ENCODE measurements at regions not wholly inside any gene's neighbourhood (a gene's known extent, or its start where the extent isn't known, plus 50 kb on each side); places are given as distances from the start of the nearest gene placed in this dataset.

DNA sequence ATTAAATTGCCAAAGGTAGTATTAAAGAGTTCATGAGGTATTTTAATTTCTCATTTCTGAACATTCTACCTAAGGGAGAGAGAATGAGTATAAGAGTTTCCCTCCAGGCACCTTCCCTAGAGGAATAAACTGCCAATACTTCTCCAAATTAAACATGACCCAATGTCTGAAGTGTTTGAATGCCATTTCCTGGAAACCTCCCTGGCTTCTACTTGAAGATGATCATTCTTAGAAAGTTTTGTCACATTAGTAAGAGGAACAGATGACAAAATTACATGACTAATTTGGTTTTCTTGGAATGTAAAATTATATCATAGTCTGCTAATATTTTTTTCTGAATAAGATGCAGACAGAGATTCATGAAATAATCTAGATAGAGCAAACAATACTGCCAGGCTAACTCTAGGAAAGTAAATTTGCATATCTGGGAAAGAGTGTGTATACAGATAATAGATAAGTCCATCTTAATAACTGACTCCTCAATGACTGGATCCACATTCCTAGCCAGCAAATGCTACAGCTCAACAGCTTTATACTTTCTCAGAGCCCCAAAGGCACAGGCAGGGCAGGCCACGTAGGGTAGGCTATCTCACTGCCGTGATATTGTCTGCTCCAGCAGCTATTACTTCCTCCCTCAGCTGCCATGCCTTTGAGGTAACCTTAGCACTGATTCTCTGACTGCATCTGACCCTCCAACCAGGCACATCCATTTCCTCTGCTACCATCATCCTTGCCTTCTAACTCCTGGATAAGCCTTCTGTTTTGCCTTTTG, 630.8 kb upstream of the PIK3C3 start:
- no peak for DNase-seq
- H3K9me3 ChIP-seq = no peaks in the 10 kb centered on the region
- no peak for TF ChIP-seq CTCF (IDR thresholded peaks at IDR 0.05)
- TF ChIP-seq POLR2A (IDR thresholded peaks at IDR 0.05) = no peak
- H3K4me1 ChIP-seq = no peaks in the 10 kb centered on the region
- H3K27ac ChIP-seq = no peak overlapping the region
- H3K36me3 ChIP-seq = no peaks in the 10 kb centered on the region
- H3K4me3 ChIP-seq = no peak overlapping the region
- no peaks in the 10 kb centered on the region for H3K27me3 ChIP-seq

- no peaks in the 10 kb centered on the region for H3K36me3 ChIP-seq
- no peak for DNase-seq
- TF ChIP-seq POLR2A (IDR thresholded peaks at IDR 0.05) = no peak
- no peak for TF ChIP-seq CTCF (IDR thresholded peaks at IDR 0.05)
- H3K27ac ChIP-seq = no peak overlapping the region
- no peaks in the 10 kb centered on the region for H3K9me3 ChIP-seq
- H3K27me3 ChIP-seq = no peaks in the 10 kb centered on the region
- H3K4me3 ChIP-seq = no peak overlapping the region
- H3K4me1 ChIP-seq = no peaks in the 10 kb centered on the region
Measured at GRCh38 chr18:41323044-41323443, 632.0 kb upstream of the PIK3C3 start.

GRCh38 chr18:41320100-41320499, 634.9 kb upstream of the PIK3C3 start:
- Histone ChIP-seq H3K4me1 (no peaks in the 10 kb centered on the region), H3K36me3 (no peaks in the 10 kb centered on the region), H3K27me3 (no peaks in the 10 kb centered on the region), H3K4me3 (no peak overlapping the region), H3K9me3 (no peaks in the 10 kb centered on the region), H3K27ac (no peak overlapping the region)
- no peak for TF ChIP-seq POLR2A (IDR thresholded peaks at IDR 0.05)
- TF ChIP-seq CTCF (IDR thresholded peaks at IDR 0.05) = no peak
- no peak for DNase-seq

GRCh38 chr18:41315134-41315533, 639.9 kb upstream of the PIK3C3 start:
- Histone ChIP-seq H3K27ac (no peak overlapping the region), H3K27me3 (no peaks in the 10 kb centered on the region)

DNA sequence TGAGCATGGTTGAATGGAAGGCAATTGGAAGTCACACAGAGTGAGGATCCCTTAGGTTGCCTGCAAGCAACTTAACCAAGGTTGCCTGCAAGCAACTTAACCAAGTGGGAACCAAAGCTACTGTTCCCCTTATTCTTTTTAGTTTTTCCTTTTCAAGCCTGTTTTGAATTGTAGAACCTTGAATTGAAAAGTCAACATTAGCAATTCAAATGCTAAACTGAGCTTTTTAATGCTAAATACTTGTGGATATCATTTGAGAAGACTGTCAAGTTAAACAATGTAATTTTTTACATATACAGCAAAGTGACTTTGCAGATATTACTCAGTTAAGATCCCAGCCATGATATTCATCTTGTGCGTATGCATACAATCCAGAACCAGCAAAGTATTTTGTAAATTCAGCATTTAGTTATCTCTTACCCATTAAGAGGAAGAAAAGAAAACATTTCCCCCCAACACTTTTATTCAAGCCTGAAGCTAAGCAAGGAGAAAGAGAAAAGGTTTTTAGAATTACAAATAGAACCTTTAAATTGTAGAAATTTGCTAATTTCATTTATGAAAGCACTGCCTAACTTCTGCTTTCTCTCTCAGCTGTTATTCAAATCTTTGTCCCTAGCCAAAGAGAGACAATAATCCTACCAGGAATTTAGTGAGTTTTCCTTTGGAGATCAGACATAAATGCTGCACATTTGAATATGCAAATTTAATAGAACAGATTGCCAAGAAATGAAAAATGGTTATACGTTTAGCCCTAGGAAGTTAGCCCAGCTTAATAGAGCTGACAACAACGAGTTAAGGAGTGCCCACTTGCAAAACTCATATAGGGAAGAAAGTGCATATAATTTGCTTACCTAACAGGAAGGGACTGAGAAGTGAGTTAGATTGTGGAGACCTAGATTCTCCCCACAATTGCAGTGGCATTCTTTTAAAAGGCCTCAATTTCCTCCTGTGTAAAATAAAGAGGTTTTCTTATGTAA, 643.2 kb upstream of the PIK3C3 start:
- Histone ChIP-seq H3K27ac (no peak overlapping the region), H3K4me3 (no peak overlapping the region), H3K4me1 (no peaks in the 10 kb centered on the region), H3K9me3 (no peaks in the 10 kb centered on the region), H3K36me3 (no peaks in the 10 kb centered on the region), H3K27me3 (no peaks in the 10 kb centered on the region)
- DNase-seq = no peak
- TF ChIP-seq CTCF (IDR thresholded peaks at IDR 0.05) = no peak
- no peak for TF ChIP-seq POLR2A (IDR thresholded peaks at IDR 0.05)

More at GRCh38 chr18:41315134-41315533, 639.9 kb upstream of the PIK3C3 start:
- no peaks in the 10 kb centered on the region for H3K4me1 ChIP-seq
- DNase-seq = no peak
- no peak overlapping the region for H3K4me3 ChIP-seq
- no peaks in the 10 kb centered on the region for H3K9me3 ChIP-seq
- no peak for TF ChIP-seq CTCF (IDR thresholded peaks at IDR 0.05)
- TF ChIP-seq POLR2A (IDR thresholded peaks at IDR 0.05) = no peak
- no peaks in the 10 kb centered on the region for H3K36me3 ChIP-seq

All from Peyer's patch (tissue), 4 donors.